ENCODE measurements at regions not wholly inside any gene's neighbourhood (a gene's known extent, or its start where the extent isn't known, plus 50 kb on each side); places are given as distances from the start of the nearest gene placed in this dataset.

DNA sequence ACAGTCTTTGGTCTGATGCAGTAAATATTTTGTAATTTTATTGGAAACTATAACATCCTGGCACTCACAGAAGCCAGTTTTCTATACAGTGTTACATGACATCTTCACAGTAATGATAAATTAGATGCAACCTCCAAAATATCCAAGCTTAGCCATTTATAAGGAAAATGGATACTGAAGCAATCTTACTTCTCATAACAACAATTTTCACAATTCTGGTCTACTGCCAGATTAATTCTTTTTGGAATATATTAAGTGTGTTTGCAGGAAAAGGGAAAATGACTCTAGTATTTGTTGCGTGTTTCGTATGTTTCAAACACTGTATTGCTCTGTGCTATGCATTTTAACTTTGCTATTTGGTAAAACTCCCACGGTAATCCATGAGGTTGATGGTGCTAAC, 1870.9 kb downstream of the ARAP2 start:
- Histone ChIP-seq H3K36me3 (no peaks in the 10 kb centered on the region), H3K27ac (no peak overlapping the region), H3K27me3 (no peaks in the 10 kb centered on the region), H3K4me3 (no peak overlapping the region), H3K4me1 (no peaks in the 10 kb centered on the region), H2AFZ (replicated peaks) (no peak overlapping the region), H3K9ac (no peak overlapping the region), H4K20me1 (ENCODE audit: low read depth) (no peaks in the 10 kb centered on the region), H3K9me3 (ENCODE audit: low read depth) (no peaks in the 10 kb centered on the region), H3K4me2 (no peak overlapping the region), H3F3A (ENCODE audit: low read depth) (no peaks in the 10 kb centered on the region), H3K79me2 (ENCODE audit: low read depth) (no peaks in the 10 kb centered on the region)
- Mint-ChIP-seq H3K27me3 (ENCODE audit: insufficient read depth, low read depth) (no peaks in the 10 kb centered on the region), H3K9me3 (no peaks in the 10 kb centered on the region), H3K36me3 (no peaks in the 10 kb centered on the region), H3K4me3 (no peak overlapping the region), H3K27ac (no peak overlapping the region), H3K4me1 (no peaks in the 10 kb centered on the region)
- TF ChIP-seq, protein P1, sequence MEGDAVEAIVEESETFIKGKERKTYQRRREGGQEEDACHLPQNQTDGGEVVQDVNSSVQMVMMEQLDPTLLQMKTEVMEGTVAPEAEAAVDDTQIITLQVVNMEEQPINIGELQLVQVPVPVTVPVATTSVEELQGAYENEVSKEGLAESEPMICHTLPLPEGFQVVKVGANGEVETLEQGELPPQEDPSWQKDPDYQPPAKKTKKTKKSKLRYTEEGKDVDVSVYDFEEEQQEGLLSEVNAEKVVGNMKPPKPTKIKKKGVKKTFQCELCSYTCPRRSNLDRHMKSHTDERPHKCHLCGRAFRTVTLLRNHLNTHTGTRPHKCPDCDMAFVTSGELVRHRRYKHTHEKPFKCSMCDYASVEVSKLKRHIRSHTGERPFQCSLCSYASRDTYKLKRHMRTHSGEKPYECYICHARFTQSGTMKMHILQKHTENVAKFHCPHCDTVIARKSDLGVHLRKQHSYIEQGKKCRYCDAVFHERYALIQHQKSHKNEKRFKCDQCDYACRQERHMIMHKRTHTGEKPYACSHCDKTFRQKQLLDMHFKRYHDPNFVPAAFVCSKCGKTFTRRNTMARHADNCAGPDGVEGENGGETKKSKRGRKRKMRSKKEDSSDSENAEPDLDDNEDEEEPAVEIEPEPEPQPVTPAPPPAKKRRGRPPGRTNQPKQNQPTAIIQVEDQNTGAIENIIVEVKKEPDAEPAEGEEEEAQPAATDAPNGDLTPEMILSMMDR (IDR thresholded peaks at IDR 0.05), result no peak
- TF ChIP-seq EZH2phosphoT487 (IDR thresholded peaks at IDR 0.05) (no peak), EZH2 (IDR thresholded peaks at IDR 0.05) (no peak)
- DNase-seq (ENCODE audit: low spot score), result no peak

DNA sequence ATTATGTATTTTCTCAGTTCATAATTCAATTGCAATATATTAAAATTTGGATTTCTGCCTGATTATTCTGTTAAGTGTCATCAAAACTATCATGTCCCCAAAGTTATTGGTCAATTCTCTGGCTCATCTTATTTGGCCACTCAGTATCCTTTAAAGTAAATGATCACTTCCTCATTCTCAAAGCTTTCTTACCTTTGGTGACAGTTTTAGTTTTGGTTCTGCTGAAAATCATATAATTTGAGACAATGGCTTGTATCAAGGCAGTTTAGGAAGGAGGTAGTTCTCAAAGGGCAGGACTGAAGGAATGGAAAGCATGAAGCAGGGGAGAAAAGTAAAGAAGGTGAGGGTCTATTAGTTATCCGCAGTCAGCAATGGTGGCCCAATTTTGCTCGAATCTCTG, 1832.1 kb downstream of the ARAP2 start:
- no peaks in the 10 kb centered on the region for H3K27me3 ChIP-seq
- no peaks in the 10 kb centered on the region for H3K36me3 Mint-ChIP-seq
- H3K27ac ChIP-seq, result no peak overlapping the region
- H3K79me2 ChIP-seq (ENCODE audit: low read depth), result no peaks in the 10 kb centered on the region
- H3K9ac ChIP-seq, result no peak overlapping the region
- H2AFZ ChIP-seq (replicated peaks), result no peak overlapping the region
- TF ChIP-seq, protein P1 (IDR thresholded peaks at IDR 0.05), result no peak
- H3F3A ChIP-seq (ENCODE audit: low read depth), result no peaks in the 10 kb centered on the region
- no peaks in the 10 kb centered on the region for H3K9me3 ChIP-seq (ENCODE audit: low read depth)
- no peaks in the 10 kb centered on the region for H4K20me1 ChIP-seq (ENCODE audit: low read depth)
- H3K4me2 ChIP-seq, result no peak overlapping the region
- no peak for DNase-seq (ENCODE audit: low spot score)
- no peak overlapping the region for H3K4me3 ChIP-seq
- no peaks in the 10 kb centered on the region for H3K36me3 ChIP-seq
- peaks cover 12% of the 10 kb centered on the region for H3K9me3 Mint-ChIP-seq
- no peak overlapping the region for H3K4me3 Mint-ChIP-seq
- H3K4me1 ChIP-seq, result no peaks in the 10 kb centered on the region
- H3K27ac Mint-ChIP-seq, result no peak overlapping the region
- H3K27me3 Mint-ChIP-seq (ENCODE audit: insufficient read depth, low read depth), result no peaks in the 10 kb centered on the region
- H3K4me1 Mint-ChIP-seq, result no peaks in the 10 kb centered on the region

DNA sequence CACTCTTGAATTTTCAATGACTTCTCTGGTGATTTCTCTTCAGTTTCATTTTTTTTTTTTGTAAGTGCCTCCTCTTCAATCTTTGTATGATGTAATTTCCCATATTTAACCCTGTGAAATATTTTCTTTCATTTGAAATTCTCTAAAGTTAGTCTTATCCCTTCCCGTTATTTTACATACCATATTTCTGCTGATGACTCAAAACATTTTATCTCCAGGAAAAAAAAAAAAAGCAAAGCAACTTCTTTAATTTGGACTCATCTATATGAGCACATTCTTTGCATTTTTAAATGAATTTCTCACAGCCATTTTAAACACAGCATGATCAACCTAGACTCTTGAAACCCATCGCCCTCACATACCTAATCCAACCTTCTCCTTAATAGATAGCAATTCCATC, 1831.4 kb downstream of the ARAP2 start:
- Mint-ChIP-seq H3K36me3 (no peaks in the 10 kb centered on the region), H3K27ac (no peak overlapping the region), H3K27me3 (ENCODE audit: insufficient read depth, low read depth) (no peaks in the 10 kb centered on the region), H3K4me1 (no peaks in the 10 kb centered on the region), H3K4me3 (no peak overlapping the region), H3K9me3 (peaks cover 12% of the 10 kb centered on the region)
- Histone ChIP-seq H2AFZ (replicated peaks) (no peak overlapping the region), H3K9me3 (ENCODE audit: low read depth) (no peaks in the 10 kb centered on the region), H3K9ac (no peak overlapping the region), H4K20me1 (ENCODE audit: low read depth) (no peaks in the 10 kb centered on the region), H3F3A (ENCODE audit: low read depth) (no peaks in the 10 kb centered on the region), H3K27ac (no peak overlapping the region), H3K4me3 (no peak overlapping the region), H3K79me2 (ENCODE audit: low read depth) (no peaks in the 10 kb centered on the region), H3K36me3 (no peaks in the 10 kb centered on the region), H3K4me1 (no peaks in the 10 kb centered on the region), H3K4me2 (no peak overlapping the region), H3K27me3 (no peaks in the 10 kb centered on the region)
- TF ChIP-seq EZH2phosphoT487 (IDR thresholded peaks at IDR 0.05), result no peak
- TF ChIP-seq, protein P1 (IDR thresholded peaks at IDR 0.05), result no peak
- TF ChIP-seq EZH2 (IDR thresholded peaks at IDR 0.05), result no peak
- DNase-seq (ENCODE audit: low spot score), result no peak

DNA sequence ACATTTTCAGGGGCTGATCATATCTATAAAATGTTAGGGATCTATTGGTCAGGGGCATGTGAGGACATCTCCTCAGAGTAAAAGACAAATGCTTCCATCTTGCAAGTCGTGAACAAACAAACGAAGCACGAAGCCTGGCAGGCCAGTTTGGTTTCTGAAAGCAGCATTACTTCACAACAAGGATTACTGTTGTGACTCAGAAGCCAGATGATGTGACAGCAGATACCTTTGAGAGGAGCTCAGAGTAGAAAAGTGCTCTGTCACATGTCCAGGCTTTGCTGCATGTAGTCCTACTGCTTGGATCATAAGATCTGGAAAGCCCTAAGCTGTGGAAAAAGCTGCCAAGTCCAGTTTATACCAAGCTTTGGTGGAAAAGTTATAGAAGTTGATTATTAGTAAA, 1827.2 kb downstream of the ARAP2 start:
- H3K4me3 ChIP-seq, result no peak overlapping the region
- no peak overlapping the region for H3K4me2 ChIP-seq
- H3K36me3 ChIP-seq, result no peaks in the 10 kb centered on the region
- no peaks in the 10 kb centered on the region for H3K9me3 ChIP-seq (ENCODE audit: low read depth)
- Mint-ChIP-seq H3K27ac (no peak overlapping the region), H3K27me3 (ENCODE audit: insufficient read depth, low read depth) (no peaks in the 10 kb centered on the region), H3K9me3 (peaks cover 5% of the 10 kb centered on the region), H3K4me3 (no peak overlapping the region), H3K36me3 (no peaks in the 10 kb centered on the region), H3K4me1 (peaks cover 5% of the 10 kb centered on the region)
- no peaks in the 10 kb centered on the region for H3K4me1 ChIP-seq
- no peaks in the 10 kb centered on the region for H3F3A ChIP-seq (ENCODE audit: low read depth)
- H2AFZ ChIP-seq (replicated peaks), result no peak overlapping the region
- H3K27ac ChIP-seq, result no peak overlapping the region
- no peak overlapping the region for H3K9ac ChIP-seq
- TF ChIP-seq EZH2phosphoT487 (IDR thresholded peaks at IDR 0.05) (no peak), EZH2 (IDR thresholded peaks at IDR 0.05) (no peak)
- TF ChIP-seq, protein P1 (IDR thresholded peaks at IDR 0.05), result no peak
- H3K79me2 ChIP-seq (ENCODE audit: low read depth), result no peaks in the 10 kb centered on the region
- no peak for DNase-seq (ENCODE audit: low spot score)
- no peaks in the 10 kb centered on the region for H3K27me3 ChIP-seq
- no peaks in the 10 kb centered on the region for H4K20me1 ChIP-seq (ENCODE audit: low read depth)

All from neural progenitor cell (in vitro differentiated cells).